ENCODE measurements at regions not wholly inside any gene's neighbourhood (a gene's known extent, or its start where the extent isn't known, plus 50 kb on each side); places are given as distances from the start of the nearest gene placed in this dataset.

DNA sequence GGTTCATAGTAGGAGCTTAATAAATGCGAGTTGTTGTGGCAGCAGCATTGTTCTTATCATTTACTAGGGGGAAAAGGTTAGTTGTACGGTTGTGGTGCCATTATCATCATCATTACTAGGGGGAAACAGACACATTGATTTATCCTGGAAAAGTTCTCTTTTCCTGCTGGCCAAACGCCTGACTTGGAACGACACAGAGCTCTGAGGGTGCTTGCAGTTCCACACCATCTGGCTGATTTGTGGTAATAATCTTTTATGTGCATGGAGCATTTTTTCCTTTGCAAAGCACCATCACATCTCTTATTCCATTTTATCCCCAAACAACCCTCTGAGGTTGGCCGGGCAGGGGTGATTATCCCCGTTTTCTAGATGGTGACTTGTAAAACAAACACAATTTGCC lies 219.4 kb downstream of the BUB3 start:
- TF ChIP-seq, protein P1, sequence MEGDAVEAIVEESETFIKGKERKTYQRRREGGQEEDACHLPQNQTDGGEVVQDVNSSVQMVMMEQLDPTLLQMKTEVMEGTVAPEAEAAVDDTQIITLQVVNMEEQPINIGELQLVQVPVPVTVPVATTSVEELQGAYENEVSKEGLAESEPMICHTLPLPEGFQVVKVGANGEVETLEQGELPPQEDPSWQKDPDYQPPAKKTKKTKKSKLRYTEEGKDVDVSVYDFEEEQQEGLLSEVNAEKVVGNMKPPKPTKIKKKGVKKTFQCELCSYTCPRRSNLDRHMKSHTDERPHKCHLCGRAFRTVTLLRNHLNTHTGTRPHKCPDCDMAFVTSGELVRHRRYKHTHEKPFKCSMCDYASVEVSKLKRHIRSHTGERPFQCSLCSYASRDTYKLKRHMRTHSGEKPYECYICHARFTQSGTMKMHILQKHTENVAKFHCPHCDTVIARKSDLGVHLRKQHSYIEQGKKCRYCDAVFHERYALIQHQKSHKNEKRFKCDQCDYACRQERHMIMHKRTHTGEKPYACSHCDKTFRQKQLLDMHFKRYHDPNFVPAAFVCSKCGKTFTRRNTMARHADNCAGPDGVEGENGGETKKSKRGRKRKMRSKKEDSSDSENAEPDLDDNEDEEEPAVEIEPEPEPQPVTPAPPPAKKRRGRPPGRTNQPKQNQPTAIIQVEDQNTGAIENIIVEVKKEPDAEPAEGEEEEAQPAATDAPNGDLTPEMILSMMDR (IDR thresholded peaks at IDR 0.05), result no peak
- TF ChIP-seq POLR2AphosphoS5 (IDR thresholded peaks at IDR 0.05), result no peak
- TF ChIP-seq POLR2A (IDR thresholded peaks at IDR 0.05), result no peak
